ENCODE measurements at regions not wholly inside any gene's neighbourhood (a gene's known extent, or its start where the extent isn't known, plus 50 kb on each side); places are given as distances from the start of the nearest gene placed in this dataset.

DNA sequence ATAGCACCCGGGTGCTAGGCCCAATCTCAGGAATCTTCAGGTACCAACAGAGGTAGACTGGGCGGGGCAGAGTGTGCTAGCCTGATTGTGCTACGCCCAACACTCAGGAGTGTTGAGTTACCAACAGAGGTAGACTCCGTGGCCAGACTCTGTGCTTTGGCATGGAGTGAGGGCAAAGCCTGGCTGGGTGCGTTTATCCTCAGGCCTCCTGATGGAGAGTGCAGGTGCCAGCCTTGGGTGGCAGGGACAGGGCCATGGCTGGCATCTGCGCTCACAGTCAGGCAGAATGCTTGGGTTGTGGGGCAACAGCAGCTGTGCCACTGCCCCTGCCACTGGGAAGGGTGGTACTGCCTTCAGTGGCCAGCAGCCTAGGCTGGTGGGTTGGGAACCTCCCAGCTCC is 111.6 kb downstream of the NEUROD6 start:
- no peak for ATAC-seq
- Histone ChIP-seq H3K4me1 (no peaks in the 10 kb centered on the region), H3K4me3 (no peak overlapping the region), H3K9me3 (peaks cover 11% of the 10 kb centered on the region; the same call in 2 of the 3 replicates), H3K27ac (no peak overlapping the region), H3K4me2 (no peak overlapping the region)
- POLR2A ChIA-PET: no interaction called here
- CTCF ChIA-PET: interaction anchor here (0.7 kb wide), 1 partner anchor 215 kb away, joined by 3 read pairs; no protein-coding TSS in a partner anchor
- 16% methylated on average over 6 of the region's 6 CpGs for WGBS (ENCODE audit: missing lambda C conversion rate)
- no peak for DNase-seq (ENCODE audit: low read depth in 1 of 2, low spot score in 1 of 2)
- TF ChIP-seq ZC3H11A (IDR thresholded peaks at IDR 0.05) (no peak), NPAS2 (CRISPR knock-in tag; IDR thresholded peaks at IDR 0.05; ENCODE audit: borderline replicate concordance) (no peak)
- no peak for FAIRE-seq

DNA sequence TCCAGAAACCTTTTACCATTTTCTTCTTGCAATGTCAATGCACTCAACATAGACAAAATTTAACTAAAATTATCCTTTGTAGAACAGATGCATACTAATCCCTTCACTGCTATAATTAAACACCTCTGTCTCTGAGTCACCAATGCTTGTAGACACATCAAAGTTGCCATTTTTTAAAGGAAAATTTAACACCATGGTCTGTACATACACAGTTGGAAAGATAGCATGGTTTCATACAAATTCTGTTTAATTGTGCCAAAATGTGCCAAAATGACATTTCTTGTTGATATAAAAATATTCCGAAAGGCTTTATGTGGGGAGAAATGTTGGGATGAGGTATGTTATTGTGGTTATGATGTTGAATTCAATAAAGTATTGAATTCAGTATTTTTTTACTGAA is 125.8 kb downstream of the NEUROD6 start:
- no peak overlapping the region for H3K4me2 ChIP-seq
- no peak for ATAC-seq
- 28% methylated on average over 1 of the region's 1 CpG for WGBS (ENCODE audit: missing lambda C conversion rate)
- no peaks in the 10 kb centered on the region; the same call in 2 of the 3 replicates for H3K9me3 ChIP-seq
- no peak overlapping the region for H3K4me3 ChIP-seq
- DNase-seq (ENCODE audit: low read depth in 1 of 2, low spot score in 1 of 2): no peak
- no peaks in the 10 kb centered on the region for H3K4me1 ChIP-seq
- FAIRE-seq: no peak
- CTCF ChIA-PET: interaction anchor here (0.6 kb wide), 1 partner anchor 22 kb away, joined by 3 read pairs; no protein-coding TSS in a partner anchor
- TF ChIP-seq, protein P1, sequence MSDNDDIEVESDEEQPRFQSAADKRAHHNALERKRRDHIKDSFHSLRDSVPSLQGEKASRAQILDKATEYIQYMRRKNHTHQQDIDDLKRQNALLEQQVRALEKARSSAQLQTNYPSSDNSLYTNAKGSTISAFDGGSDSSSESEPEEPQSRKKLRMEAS (IDR thresholded peaks at IDR 0.05): no peak
- no peak for TF ChIP-seq RNF2 (IDR thresholded peaks at IDR 0.05; ENCODE audit: borderline replicate concordance, low read depth)
- TF ChIP-seq FOSB (CRISPR knock-in tag; IDR thresholded peaks at IDR 0.05): no peak
- TF ChIP-seq, protein P2, sequence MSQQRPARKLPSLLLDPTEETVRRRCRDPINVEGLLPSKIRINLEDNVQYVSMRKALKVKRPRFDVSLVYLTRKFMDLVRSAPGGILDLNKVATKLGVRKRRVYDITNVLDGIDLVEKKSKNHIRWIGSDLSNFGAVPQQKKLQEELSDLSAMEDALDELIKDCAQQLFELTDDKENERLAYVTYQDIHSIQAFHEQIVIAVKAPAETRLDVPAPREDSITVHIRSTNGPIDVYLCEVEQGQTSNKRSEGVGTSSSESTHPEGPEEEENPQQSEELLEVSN (IDR thresholded peaks at IDR 0.05; ENCODE audit: borderline replicate concordance, low read depth): no peak
- TF ChIP-seq CBX8 (IDR thresholded peaks at IDR 0.05): no peak
- TF ChIP-seq EP300 (IDR thresholded peaks at IDR 0.05): no peak
- TF ChIP-seq ZSCAN20 (CRISPR knock-in tag; IDR thresholded peaks at IDR 0.05): no peak
- TF ChIP-seq HDAC2 (IDR thresholded peaks at IDR 0.05): no peak
- no peak for TF ChIP-seq MAZ (IDR thresholded peaks at IDR 0.05; ENCODE audit: borderline replicate concordance, low read depth, low read length)
- no peak for TF ChIP-seq RARB (CRISPR knock-in tag; IDR thresholded peaks at IDR 0.05)
- no peak for TF ChIP-seq REST (IDR thresholded peaks at IDR 0.05)
- no peak for TF ChIP-seq HES2 (IDR thresholded peaks at IDR 0.05)
- POLR2A ChIA-PET: no interaction called here
- H3K27ac ChIP-seq: no peak overlapping the region

DNA sequence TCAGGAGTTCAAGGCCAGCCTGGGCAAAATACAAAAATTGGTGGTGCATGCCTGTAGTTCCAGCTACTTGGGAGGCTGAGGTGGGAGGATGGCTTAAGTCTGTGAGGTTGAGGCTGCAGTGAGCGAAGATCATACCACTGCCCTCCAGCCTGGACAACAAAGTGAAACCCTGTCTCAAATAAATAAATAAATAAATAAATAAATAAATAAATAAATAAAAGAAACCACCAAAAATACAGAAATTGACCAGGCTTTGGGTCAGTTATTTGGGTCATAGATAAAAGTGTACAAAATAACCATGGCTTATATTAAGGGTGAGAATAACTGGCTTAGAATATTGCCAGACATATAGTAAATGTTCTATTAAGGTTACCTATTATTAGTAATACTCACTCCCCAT is 129.2 kb downstream of the NEUROD6 start:
- ChIA-PET POLR2A (no interaction called here), CTCF (interaction anchor here (0.9 kb wide), 1 partner anchor 19 kb away, joined by 3 read pairs; no protein-coding TSS in a partner anchor)
- no peak for FAIRE-seq
- H3K4me2 ChIP-seq: no peak overlapping the region
- H3K4me1 ChIP-seq: no peaks in the 10 kb centered on the region
- no peak overlapping the region for H3K4me3 ChIP-seq
- TF ChIP-seq RARB (CRISPR knock-in tag; IDR thresholded peaks at IDR 0.05): no peak
- peak; percentile 87 for TF ChIP-seq ZC3H11A (IDR thresholded peaks at IDR 0.05)
- ATAC-seq: no peak
- WGBS (ENCODE audit: missing lambda C conversion rate): 0% methylated on average over 1 of the region's 1 CpG
- no peak overlapping the region for H3K27ac ChIP-seq
- DNase-seq (ENCODE audit: low read depth in 1 of 2, low spot score in 1 of 2): no peak
- no peaks in the 10 kb centered on the region; the same call in 2 of the 3 replicates for H3K9me3 ChIP-seq

DNA sequence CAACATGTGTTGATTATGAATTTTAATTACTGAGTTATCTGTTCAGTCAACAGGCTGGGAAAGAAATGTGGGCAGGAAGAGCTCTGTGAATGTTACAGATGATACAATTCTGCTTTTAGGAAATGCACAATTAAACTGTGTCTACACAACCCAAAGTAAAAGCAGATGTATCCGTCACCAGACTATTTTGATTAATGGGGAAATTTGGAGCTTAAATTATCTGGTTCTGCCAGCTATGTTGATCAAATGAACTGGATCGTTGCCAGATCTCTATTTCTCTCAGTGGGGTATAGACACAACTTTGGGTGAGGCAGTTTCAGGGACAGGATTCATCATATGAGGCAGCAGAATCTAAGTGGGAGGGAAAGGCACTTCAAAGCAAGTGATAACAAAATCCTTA is 136.5 kb downstream of the NEUROD6 start:
- ATAC-seq (no peak), FAIRE-seq (no peak), DNase-seq (ENCODE audit: low read depth in 1 of 2, low spot score in 1 of 2) (no peak)
- Histone ChIP-seq H3K4me2 (no peak overlapping the region), H3K27ac (no peak overlapping the region), H3K4me3 (no peak overlapping the region), H3K9me3 (no peaks in the 10 kb centered on the region), H3K4me1 (no peaks in the 10 kb centered on the region)
- CTCF ChIA-PET: interaction anchor here (2.9 kb wide), 1 partner anchor 11 kb away, joined by 11 read pairs; no protein-coding TSS in a partner anchor
- POLR2A ChIA-PET: no interaction called here
- TF ChIP-seq JUNB (IDR thresholded peaks at IDR 0.05) (no peak), ZC3H11A (IDR thresholded peaks at IDR 0.05) (no peak), HOXA7 (CRISPR knock-in tag; IDR thresholded peaks at IDR 0.05) (no peak), KDM5A (IDR thresholded peaks at IDR 0.05) (no peak), POLR2A (IDR thresholded peaks at IDR 0.05; ENCODE audit: low read length) (no peak), BHLHE40 (IDR thresholded peaks at IDR 0.05; ENCODE audit: low read depth, low read length) (no peak), CBX8 (IDR thresholded peaks at IDR 0.05) (no peak), MYC (IDR thresholded peaks at IDR 0.05; ENCODE audit: borderline replicate concordance, low read length) (no peak), TFCP2L1 (CRISPR knock-in tag; IDR thresholded peaks at IDR 0.05) (no peak), ZNF302 (CRISPR knock-in tag; IDR thresholded peaks at IDR 0.05) (no peak)
- TF ChIP-seq, protein P2 (IDR thresholded peaks at IDR 0.05; ENCODE audit: borderline replicate concordance, low read depth): no peak
- TF ChIP-seq, protein P3, sequence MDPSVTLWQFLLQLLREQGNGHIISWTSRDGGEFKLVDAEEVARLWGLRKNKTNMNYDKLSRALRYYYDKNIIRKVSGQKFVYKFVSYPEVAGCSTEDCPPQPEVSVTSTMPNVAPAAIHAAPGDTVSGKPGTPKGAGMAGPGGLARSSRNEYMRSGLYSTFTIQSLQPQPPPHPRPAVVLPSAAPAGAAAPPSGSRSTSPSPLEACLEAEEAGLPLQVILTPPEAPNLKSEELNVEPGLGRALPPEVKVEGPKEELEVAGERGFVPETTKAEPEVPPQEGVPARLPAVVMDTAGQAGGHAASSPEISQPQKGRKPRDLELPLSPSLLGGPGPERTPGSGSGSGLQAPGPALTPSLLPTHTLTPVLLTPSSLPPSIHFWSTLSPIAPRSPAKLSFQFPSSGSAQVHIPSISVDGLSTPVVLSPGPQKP (IDR thresholded peaks at IDR 0.05; ENCODE audit: low read depth, low read length): no peak
- WGBS (ENCODE audit: missing lambda C conversion rate): 22% methylated on average over 2 of the region's 2 CpGs

Data from A549 (cell line).